B cell (primary cell): ENCODE measurements at regions not wholly inside any gene's neighbourhood (a gene's known extent, or its start where the extent isn't known, plus 50 kb on each side); places are given as distances from the start of the nearest gene placed in this dataset.

ENCODE experiments used
- ATAC-seq: fragments of 200-7000 bp; cut with Tn5 transposase; one replicate; pipeline ENCODE4 v1.10.0; 2021; ENCODE audit warnings: low read depth, mild to moderate bottlenecking, moderate number of reproducible peaks, moderate library complexity
- CTCF ChIA-PET: fragments of 350-600 bp; sonication (Branson Sonifier 250); formaldehyde crosslinking; loops from one replicate; lab custom pipeline; 2021; ENCODE audit warnings: antibody characterized with exemption, inconsistent platforms; lab: Charles Lee
- POLR2A ChIA-PET: fragments of 350-600 bp; sonication (Branson Sonifier 250); formaldehyde crosslinking; loops from one replicate; lab custom pipeline; 2021; ENCODE audit warnings: antibody characterized with exemption; lab: Charles Lee
- DNase-seq: peaks from one replicate; pipeline ENCODE4 v3.0.0; 2013
- H2AFZ ChIP-seq: 2 replicates; pipeline ENCODE4 v1.6.1; 2012; ENCODE audit warnings: mild to moderate bottlenecking, low read depth, low read length; ENCODE audit not compliant: insufficient read depth, poor library complexity, severe bottlenecking
- H3K27ac ChIP-seq, 2 donors: 1 replicate in 1 of 2; 2 replicates in 1 of 2; pipeline ENCODE4 v1.5.1; 2012 to 2013; ENCODE audit warnings: low read length in 2 of 2, mild to moderate bottlenecking in 2 of 2, moderate library complexity in 1 of 2
- H3K27me3 ChIP-seq, 4 experiments: fragments of 200-600 bp in 1 of 4; sonication (generic) in 1 of 4; replicated peaks in 1 of 4; 1 replicate in 2 of 4; 2 replicates in 2 of 4; pipeline versions ENCODE4 v1.6.1 to v1.7.0; 2013 to 2016; ENCODE audit warnings: low read length in 3 of 4, mild to moderate bottlenecking in 2 of 4, mixed read lengths in 1 of 4, moderate library complexity in 1 of 4; ENCODE audit not compliant: insufficient read depth in 4 of 4, control insufficient read depth in 3 of 4; ENCODE audit errors: control extremely low read depth in 1 of 4
- H3K36me3 ChIP-seq, 2 experiments: replicated peaks in 1 of 2; 1 replicate in 1 of 2; 2 replicates in 1 of 2; pipeline versions ENCODE4 v1.6.1 to v1.7.1; 2013; ENCODE audit warnings: low read length in 1 of 2; ENCODE audit not compliant: insufficient read depth in 2 of 2, control insufficient read depth in 1 of 2; ENCODE audit errors: control extremely low read depth in 1 of 2, extremely low read depth in 1 of 2
- H3K4me1 ChIP-seq, 2 donors: fragments of 200-600 bp in 1 of 2; sonication (generic) in 1 of 2; 1 replicate in 1 of 2; 2 replicates in 1 of 2; pipeline versions ENCODE4 v1.5.1 to v1.6.1; 2013 to 2017; ENCODE audit warnings: low read length in 2 of 2; ENCODE audit not compliant: control insufficient read depth in 2 of 2, insufficient read depth in 2 of 2
- H3K4me2 ChIP-seq: replicated peaks from 2 replicates; pipeline ENCODE3; 2012; ENCODE audit warnings: mild to moderate bottlenecking, low read depth, low read length; ENCODE audit not compliant: poor library complexity, severe bottlenecking
- H3K4me3 ChIP-seq, 5 experiments: fragments of 200-600 bp in 1 of 5; sonication (generic) in 1 of 5; 1 replicate in 3 of 5; 2 replicates in 2 of 5; pipeline versions ENCODE4 v1.5.1 to v1.7.0; 2011 to 2016; ENCODE audit warnings: low read length in 4 of 5, mild to moderate bottlenecking in 4 of 5, low read depth in 2 of 5, control low read depth in 1 of 5, moderate library complexity in 1 of 5; ENCODE audit not compliant: insufficient read depth in 1 of 5; ENCODE audit errors: control extremely low read depth in 1 of 5, extremely low read depth in 1 of 5
- H3K79me2 ChIP-seq: fragments of 200-600 bp; sonication (generic); one replicate; pipeline ENCODE4 v1.6.0; 2016; ENCODE audit warnings: low read length; ENCODE audit not compliant: control insufficient read depth, insufficient read depth
- H3K9ac ChIP-seq: fragments of 200-600 bp; sonication (generic); 2 replicates; pipeline ENCODE4 v1.6.1; 2017; ENCODE audit warnings: mild to moderate bottlenecking, low read length, moderate library complexity
- H3K9me3 ChIP-seq, 3 donors: one replicate each; pipeline versions ENCODE4 v1.6.1 to v1.7.1; 2013; ENCODE audit warnings: low read length in 2 of 3; ENCODE audit not compliant: control insufficient read depth in 2 of 3, insufficient read depth in 1 of 3; ENCODE audit errors: control extremely low read depth in 1 of 3
- H4K20me1 ChIP-seq: 2 replicates; pipeline ENCODE4 v1.6.0; 2012; ENCODE audit warnings: mild to moderate bottlenecking, low read length; ENCODE audit not compliant: insufficient read depth, control insufficient read depth, poor library complexity, severe bottlenecking
- H3K27ac Mint-ChIP-seq: one replicate; pipeline ENCODE4 v1.8.0; 2021; ENCODE audit warnings: mixed read lengths
- H3K27me3 Mint-ChIP-seq: one replicate; pipeline ENCODE4 v1.8.0; 2021; ENCODE audit warnings: mixed read lengths
- H3K4me1 Mint-ChIP-seq: one replicate; pipeline ENCODE4 v1.8.0; 2021; ENCODE audit warnings: mixed read lengths
- H3K4me3 Mint-ChIP-seq: one replicate; pipeline ENCODE4 v1.8.0; 2021; ENCODE audit warnings: mixed read lengths
- H3K9me3 Mint-ChIP-seq: one replicate; pipeline ENCODE4 v1.8.0; 2022; ENCODE audit warnings: mixed read lengths; ENCODE audit not compliant: insufficient read depth
- CTCF ChIP-seq: fragments of 200-600 bp; IDR thresholded peaks from one replicate; pipeline ENCODE4 v1.8.0; 2022; ENCODE audit warnings: antibody characterized with exemption, mild to moderate bottlenecking
- EZH2 ChIP-seq: IDR thresholded peaks from 2 replicates; pipeline ENCODE4 v1.6.1; 2012; ENCODE audit warnings: borderline replicate concordance, low read depth, mild to moderate bottlenecking, moderate library complexity, low read length; ENCODE audit not compliant: insufficient read depth, poor library complexity, severe bottlenecking
- WGBS: methylation state at CpG from one replicate; pipeline ENCODE4 v1.1.5; 2013; ENCODE audit warnings: missing lambda C conversion rate; ENCODE audit not compliant: insufficient coverage; 5-methylcytosine and 5-hydroxymethylcytosine counted together
- intact Hi-C: fragments of 100-400 bp; cut with micrococcal nuclease; formaldehyde crosslinking; loops from one replicate; pipeline ENCODE4 v1.10.0; 2022

- Histone ChIP-seq H4K20me1 (no peaks in the 10 kb centered on the region), H3K36me3 (no peaks in the 10 kb centered on the region), H3K9ac (no peak overlapping the region), H2AFZ (no peak overlapping the region), H3K27ac (no peak overlapping the region), H3K27me3 (no peaks in the 10 kb centered on the region), H3K4me3 (no peak overlapping the region), H3K4me2 (no peak overlapping the region), H3K4me1 (no peaks in the 10 kb centered on the region), H3K9me3 (peaks cover 1 to 19% (median 2%) of the 10 kb centered on the region in 3 donors), H3K79me2 (no peaks in the 10 kb centered on the region)
- Mint-ChIP-seq H3K9me3 (peaks cover 9% of the 10 kb centered on the region), H3K4me3 (no peak overlapping the region), H3K4me1 (no peaks in the 10 kb centered on the region), H3K27me3 (no peaks in the 10 kb centered on the region), H3K27ac (no peak overlapping the region)
- ATAC-seq, result no peak
- ChIA-PET POLR2A (no interaction called here), CTCF (no interaction called here)
- no peak for TF ChIP-seq EZH2
- no peak for TF ChIP-seq CTCF
- no peak for DNase-seq
- WGBS, result no CpG with 5 or more reads among the region's 2 CpGs
- intact Hi-C loops, result no loop called here
These were observed 714.1 kb upstream of the CDH10 start for GRCh38 chr5:25358919-25359318.

- no peaks in the 10 kb centered on the region for H3K79me2 ChIP-seq
- no peaks in the 10 kb centered on the region for H3K27me3 Mint-ChIP-seq
- no peaks in the 10 kb centered on the region for H3K36me3 ChIP-seq
- no peaks in the 10 kb centered on the region for H3K4me1 Mint-ChIP-seq
- H3K9ac ChIP-seq, result no peak overlapping the region
- no peaks in the 10 kb centered on the region for H4K20me1 ChIP-seq
- CTCF ChIA-PET, result no interaction called here
- intact Hi-C loops, result no loop called here
- H3K27ac ChIP-seq, result no peak overlapping the region
- WGBS, result 93% methylated on average over 6 of the region's 8 CpGs
- POLR2A ChIA-PET, result no interaction called here
- DNase-seq (no peak), ATAC-seq (no peak)
- H3K9me3 ChIP-seq, result peaks cover 1 to 14% (median 2%) of the 10 kb centered on the region in 3 donors
- TF ChIP-seq CTCF (no peak), EZH2 (no peak)
- no peak overlapping the region for H3K4me2 ChIP-seq
- H3K4me3 ChIP-seq, result no peak overlapping the region
- H3K4me1 ChIP-seq, result no peaks in the 10 kb centered on the region
- H3K27me3 ChIP-seq, result no peaks in the 10 kb centered on the region
- peaks cover 9% of the 10 kb centered on the region for H3K9me3 Mint-ChIP-seq
- H3K27ac Mint-ChIP-seq, result no peak overlapping the region
- no peak overlapping the region for H3K4me3 Mint-ChIP-seq
- no peak overlapping the region for H2AFZ ChIP-seq
These were observed 712.8 kb upstream of the CDH10 start for GRCh38 chr5:25357605-25358004.
